Mesenchymal stem cell (in vitro differentiated cells and primary cell): ENCODE measurements at regions not wholly inside any gene's neighbourhood (a gene's known extent, or its start where the extent isn't known, plus 50 kb on each side); places are given as distances from the start of the nearest gene placed in this dataset.

ENCODE experiments used
- DNase-seq: peaks from one replicate; pipeline ENCODE4 v3.0.0-alpha.2; 2013
- H2AFZ ChIP-seq: one replicate; pipeline ENCODE4 v1.6.1; 2013; ENCODE audit warnings: low read depth, mild to moderate bottlenecking, control low read depth, inconsistent platforms, low read length, moderate library complexity
- H2AK5ac ChIP-seq: 2 replicates; pipeline ENCODE4 v1.6.1; 2013; ENCODE audit warnings: low read length, moderate library complexity, mild to moderate bottlenecking, inconsistent platforms; ENCODE audit not compliant: severe bottlenecking
- H2BK120ac ChIP-seq: one replicate; pipeline ENCODE4 v1.6.1; 2013; ENCODE audit warnings: low read depth, mild to moderate bottlenecking, inconsistent platforms, low read length, moderate library complexity
- H2BK12ac ChIP-seq, 2 experiments: one replicate each; pipeline ENCODE4 v1.6.1; 2013; ENCODE audit warnings: inconsistent platforms in 2 of 2, low read length in 2 of 2, mild to moderate bottlenecking in 2 of 2, moderate library complexity in 2 of 2, control low read depth in 1 of 2
- H2BK15ac ChIP-seq: one replicate; pipeline ENCODE4 v1.6.1; 2013; ENCODE audit warnings: mild to moderate bottlenecking, low read depth, inconsistent platforms; ENCODE audit not compliant: poor library complexity, severe bottlenecking
- H2BK5ac ChIP-seq: 2 replicates; pipeline ENCODE4 v1.6.1; 2013; ENCODE audit warnings: low read depth, mild to moderate bottlenecking, low read length, control low read depth, inconsistent platforms; ENCODE audit not compliant: poor library complexity, severe bottlenecking
- H3K14ac ChIP-seq, 2 experiments: one replicate each; pipeline ENCODE4 v1.6.1; 2013; ENCODE audit warnings: inconsistent platforms in 2 of 2, low read length in 2 of 2, control low read depth in 1 of 2, mild to moderate bottlenecking in 1 of 2, moderate library complexity in 1 of 2
- H3K18ac ChIP-seq, 2 experiments: one replicate each; pipeline ENCODE4 v1.6.1; 2013; ENCODE audit warnings: inconsistent platforms in 2 of 2, low read length in 2 of 2, control low read depth in 1 of 2, low read depth in 1 of 2, mild to moderate bottlenecking in 1 of 2
- H3K23ac ChIP-seq, 2 experiments: one replicate each; pipeline ENCODE4 v1.6.1; 2013; ENCODE audit warnings: inconsistent platforms in 2 of 2, low read length in 2 of 2, mild to moderate bottlenecking in 2 of 2, moderate library complexity in 2 of 2, control low read depth in 1 of 2
- H3K27ac ChIP-seq: 2 replicates; pipeline ENCODE4 v1.5.1; 2013; ENCODE audit warnings: mild to moderate bottlenecking, moderate library complexity, low read length, control low read depth, inconsistent platforms; ENCODE audit not compliant: poor library complexity, severe bottlenecking
- H3K27me3 ChIP-seq, 2 experiments: 2 replicates each; pipeline versions ENCODE4 v1.6.1 to v1.7.0; 2013; ENCODE audit warnings: low read length in 2 of 2, mild to moderate bottlenecking in 2 of 2, moderate library complexity in 2 of 2, control low read depth in 1 of 2, inconsistent platforms in 1 of 2; ENCODE audit not compliant: control insufficient read depth in 1 of 2, insufficient read depth in 1 of 2
- H3K36me3 ChIP-seq, 2 experiments: 2 replicates each; pipeline versions ENCODE4 v1.6.1 to v1.7.0; 2013; ENCODE audit warnings: low read length in 2 of 2, control low read depth in 1 of 2, inconsistent platforms in 1 of 2, low read depth in 1 of 2, mild to moderate bottlenecking in 1 of 2; ENCODE audit not compliant: insufficient read depth in 2 of 2, control insufficient read depth in 1 of 2
- H3K4ac ChIP-seq, 2 experiments: one replicate each; pipeline ENCODE4 v1.6.1; 2013; ENCODE audit warnings: inconsistent platforms in 2 of 2, low read length in 2 of 2, mild to moderate bottlenecking in 2 of 2, moderate library complexity in 2 of 2, control low read depth in 1 of 2, low read depth in 1 of 2
- H3K4me1 ChIP-seq: 2 replicates; pipeline ENCODE4 v1.6.1; 2013; ENCODE audit warnings: low read depth, low read length, control low read depth; ENCODE audit not compliant: control insufficient read depth, insufficient read depth
- H3K4me2 ChIP-seq: 2 replicates; pipeline ENCODE4 v1.6.1; 2013; ENCODE audit warnings: low read length, mild to moderate bottlenecking, inconsistent platforms; ENCODE audit not compliant: poor library complexity, severe bottlenecking
- H3K4me3 ChIP-seq, 2 experiments: 2 replicates each; pipeline versions ENCODE4 v1.5.1 to v1.7.0; 2013; ENCODE audit warnings: low read length in 2 of 2, mild to moderate bottlenecking in 2 of 2, control low read depth in 1 of 2, low read depth in 1 of 2; ENCODE audit not compliant: insufficient read depth in 1 of 2
- H3K79me1 ChIP-seq: replicated peaks from 2 replicates; pipeline ENCODE4 v1.6.1; 2013; ENCODE audit warnings: mild to moderate bottlenecking, control low read depth, low read length, inconsistent platforms; ENCODE audit not compliant: poor library complexity, severe bottlenecking
- H3K9ac ChIP-seq: 2 replicates; pipeline ENCODE4 v1.7.0; 2013; ENCODE audit warnings: mild to moderate bottlenecking, low read length, moderate library complexity
- H3K9me3 ChIP-seq: 2 replicates; pipeline ENCODE4 v1.7.0; 2013; ENCODE audit warnings: mild to moderate bottlenecking, low read length; ENCODE audit not compliant: control insufficient read depth
- H4K8ac ChIP-seq: one replicate; pipeline ENCODE4 v1.6.1; 2013; ENCODE audit warnings: inconsistent platforms, mild to moderate bottlenecking, low read length, moderate library complexity
- H4K91ac ChIP-seq: one replicate; pipeline ENCODE4 v1.6.1; 2013; ENCODE audit warnings: mild to moderate bottlenecking, low read length, inconsistent platforms
- WGBS: methylation state at CpG from one replicate; pipeline ENCODE4 v1.1.7; 2013; ENCODE audit warnings: mixed read lengths; 5-methylcytosine and 5-hydroxymethylcytosine counted together

GRCh38 chr3:3305841-3306240, 126.3 kb upstream of the CRBN start:
- H2BK15ac ChIP-seq = no peak overlapping the region
- H3K18ac ChIP-seq = no peak overlapping the region
- H3K4me1 ChIP-seq = no peaks in the 10 kb centered on the region
- H4K91ac ChIP-seq = no peak overlapping the region
- H3K27me3 ChIP-seq = no peaks in the 10 kb centered on the region
- H2AK5ac ChIP-seq = no peak overlapping the region
- no peaks in the 10 kb centered on the region for H3K79me1 ChIP-seq
- 63% methylated on average over 1 of the region's 1 CpG for WGBS
- DNase-seq = no peak
- H2BK120ac ChIP-seq = no peak overlapping the region
- H2BK5ac ChIP-seq = no peak overlapping the region
- no peak overlapping the region for H3K23ac ChIP-seq
- no peak overlapping the region for H2BK12ac ChIP-seq
- H3K36me3 ChIP-seq = no peaks in the 10 kb centered on the region
- H3K4ac ChIP-seq = no peak overlapping the region
- peaks cover 15% of the 10 kb centered on the region for H3K9me3 ChIP-seq
- H3K4me3 ChIP-seq = no peak overlapping the region
- H3K14ac ChIP-seq = no peak overlapping the region
- no peak overlapping the region for H3K9ac ChIP-seq
- no peak overlapping the region for H3K27ac ChIP-seq
- no peak overlapping the region for H3K4me2 ChIP-seq
- H4K8ac ChIP-seq = no peak overlapping the region
- no peak overlapping the region for H2AFZ ChIP-seq

GRCh38 chr3:3305084-3305483, 125.6 kb upstream of the CRBN start:
- Histone ChIP-seq H3K79me1 (no peaks in the 10 kb centered on the region), H3K4me2 (no peak overlapping the region), H3K4me1 (no peaks in the 10 kb centered on the region), H4K91ac (no peak overlapping the region), H2AFZ (no peak overlapping the region), H3K4me3 (no peak overlapping the region), H3K27me3 (no peaks in the 10 kb centered on the region), H2BK120ac (no peak overlapping the region), H3K4ac (no peak overlapping the region), H2AK5ac (no peak overlapping the region), H3K14ac (no peak overlapping the region), H3K9me3 (peaks cover 21% of the 10 kb centered on the region), H2BK12ac (no peak overlapping the region), H3K18ac (no peak overlapping the region), H3K9ac (no peak overlapping the region), H4K8ac (no peak overlapping the region), H2BK15ac (no peak overlapping the region), H3K27ac (no peak overlapping the region), H2BK5ac (no peak overlapping the region), H3K36me3 (no peaks in the 10 kb centered on the region), H3K23ac (no peak overlapping the region)
- no peak for DNase-seq
- WGBS = 56% methylated on average over 5 of the region's 5 CpGs

GRCh38 chr3:3303636-3304035, 124.1 kb upstream of the CRBN start:
- no peak overlapping the region for H4K8ac ChIP-seq
- H2BK12ac ChIP-seq = no peak overlapping the region
- no peak overlapping the region for H2BK120ac ChIP-seq
- H3K79me1 ChIP-seq = no peaks in the 10 kb centered on the region
- no peak for DNase-seq
- H3K23ac ChIP-seq = no peak overlapping the region
- no peaks in the 10 kb centered on the region for H3K27me3 ChIP-seq
- WGBS = 68% methylated on average over 2 of the region's 4 CpGs
- no peaks in the 10 kb centered on the region for H3K36me3 ChIP-seq
- no peak overlapping the region for H3K4ac ChIP-seq
- H3K4me1 ChIP-seq = no peaks in the 10 kb centered on the region
- no peak overlapping the region for H2AK5ac ChIP-seq
- H3K9me3 ChIP-seq = peaks cover 24% of the 10 kb centered on the region
- no peak overlapping the region for H4K91ac ChIP-seq
- H3K9ac ChIP-seq = no peak overlapping the region
- H3K14ac ChIP-seq = no peak overlapping the region
- H2BK5ac ChIP-seq = no peak overlapping the region
- H2BK15ac ChIP-seq = no peak overlapping the region
- no peak overlapping the region for H2AFZ ChIP-seq
- no peak overlapping the region for H3K4me3 ChIP-seq
- no peak overlapping the region for H3K4me2 ChIP-seq
- no peak overlapping the region for H3K27ac ChIP-seq
- H3K18ac ChIP-seq = no peak overlapping the region

GRCh38 chr3:3302964-3303363, 123.5 kb upstream of the CRBN start:
- Histone ChIP-seq H4K8ac (no peak overlapping the region), H3K27me3 (no peaks in the 10 kb centered on the region), H2AK5ac (no peak overlapping the region), H2AFZ (no peak overlapping the region), H3K9ac (no peak overlapping the region), H3K4me2 (no peak overlapping the region), H2BK15ac (no peak overlapping the region), H3K79me1 (no peaks in the 10 kb centered on the region), H3K9me3 (peaks cover 22% of the 10 kb centered on the region), H4K91ac (no peak overlapping the region), H3K4ac (no peak overlapping the region), H2BK12ac (no peak overlapping the region), H2BK5ac (no peak overlapping the region), H3K4me3 (no peak overlapping the region), H3K14ac (no peak overlapping the region), H3K36me3 (no peaks in the 10 kb centered on the region), H3K23ac (no peak overlapping the region), H3K4me1 (no peaks in the 10 kb centered on the region), H3K27ac (no peak overlapping the region), H2BK120ac (no peak overlapping the region), H3K18ac (no peak overlapping the region)
- no peak for DNase-seq
- 79% methylated on average over 3 of the region's 3 CpGs for WGBS
